ENCODE measurements at regions not wholly inside any gene's neighbourhood (a gene's known extent, or its start where the extent isn't known, plus 50 kb on each side); places are given as distances from the start of the nearest gene placed in this dataset.

DNA sequence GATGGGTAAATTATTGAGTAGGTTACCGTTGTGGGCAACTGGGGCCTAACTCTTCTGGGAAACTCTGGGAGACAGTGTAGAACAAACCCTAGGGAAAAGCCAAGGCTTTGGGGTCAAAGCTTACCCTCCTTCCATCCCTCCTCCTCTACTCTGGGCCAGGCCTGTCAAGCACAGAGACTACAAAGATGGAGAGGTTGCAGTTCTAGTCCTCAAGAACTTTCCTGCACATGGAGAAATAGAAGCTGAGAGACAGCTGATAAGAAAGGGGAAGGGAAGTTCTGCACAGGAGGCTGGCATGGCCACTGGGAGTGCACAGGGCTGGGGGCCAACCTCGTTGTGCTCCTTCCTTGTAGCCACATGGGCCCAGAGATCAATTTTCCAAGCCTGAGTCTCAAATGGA, 67.2 kb upstream of the ALX4 start:
- Histone ChIP-seq H3K4ac (ENCODE audit: low read depth, low read length) (no peak overlapping the region), H4K5ac (ENCODE audit: insufficient read length, low read depth, low read length) (no peak overlapping the region), H3K18ac (ENCODE audit: insufficient read length, low read depth, low read length) (no peak overlapping the region), H2AK5ac (ENCODE audit: insufficient read length, low read length) (no peak overlapping the region), H3T11ph (ENCODE audit: low read length) (no peak overlapping the region), H4K8ac (replicated peaks; ENCODE audit: insufficient read length, low read depth, low read length) (no peak overlapping the region), H3K9ac (ENCODE audit: extremely low read depth, insufficient read length, low read length) (no peak overlapping the region), H4K91ac (ENCODE audit: insufficient read length, low read depth, low read length) (no peak overlapping the region), H3K27me3 (ENCODE audit: insufficient read depth, low read length) (no peaks in the 10 kb centered on the region; the same call in 1 of the 2 replicates), H3K79me1 (ENCODE audit: insufficient read depth, low read depth, low read length, poor library complexity, severe bottlenecking) (no peaks in the 10 kb centered on the region), H3K27ac (ENCODE audit: insufficient read length, low read depth, low read length) (no peak overlapping the region), H3K23me2 (ENCODE audit: insufficient read length, low read depth, low read length, poor library complexity, severe bottlenecking) (no peaks in the 10 kb centered on the region), H2BK5ac (ENCODE audit: insufficient read length, low read length) (no peak overlapping the region), H3K23ac (ENCODE audit: insufficient read length, low read depth, low read length) (no peak overlapping the region), H2AFZ (ENCODE audit: low read length) (no peak overlapping the region), H2BK15ac (ENCODE audit: low read depth, low read length) (no peak overlapping the region), H3K14ac (ENCODE audit: insufficient read depth, low read length) (no peak overlapping the region), H3K56ac (ENCODE audit: insufficient read length, low read depth, low read length) (no peak overlapping the region), H4K20me1 (ENCODE audit: control insufficient read depth, insufficient read depth, insufficient read length) (no peaks in the 10 kb centered on the region), H3K4me1 (ENCODE audit: insufficient read depth, low read length) (no peaks in the 10 kb centered on the region), H2BK120ac (ENCODE audit: low read depth, low read length, poor library complexity, severe bottlenecking) (no peak overlapping the region), H3K4me2 (ENCODE audit: insufficient read depth, insufficient read length, low read length) (no peak overlapping the region), H3K9me3 (ENCODE audit: control insufficient read depth, low read depth, low read length) (no peaks in the 10 kb centered on the region), H3K79me2 (ENCODE audit: insufficient read depth, low read length) (no peaks in the 10 kb centered on the region), H2BK20ac (ENCODE audit: low read depth, low read length, poor library complexity, severe bottlenecking) (no peak overlapping the region), H2BK12ac (ENCODE audit: insufficient read length, low read depth, low read length) (no peak overlapping the region)
- Mint-ChIP-seq H3K27me3 (ENCODE audit: low read depth) (peaks cover 39% of the 10 kb centered on the region), H3K9me3 (no peaks in the 10 kb centered on the region), H3K36me3 (ENCODE audit: insufficient read depth in 1 of 3, low read depth in 3 of 3) (no peaks in the 10 kb centered on the region), H3K4me3 (no peak overlapping the region), H3K27ac (no peak overlapping the region), H3K4me1 (peaks cover 6 to 10% of the 10 kb centered on the region in 2 experiments)
- no peak for DNase-seq
- WGBS (ENCODE audit: extremely low coverage, insufficient read length, low lambda C conversion rate) = no CpG with 5 or more reads among the region's 2 CpGs
- TF ChIP-seq, protein P1, sequence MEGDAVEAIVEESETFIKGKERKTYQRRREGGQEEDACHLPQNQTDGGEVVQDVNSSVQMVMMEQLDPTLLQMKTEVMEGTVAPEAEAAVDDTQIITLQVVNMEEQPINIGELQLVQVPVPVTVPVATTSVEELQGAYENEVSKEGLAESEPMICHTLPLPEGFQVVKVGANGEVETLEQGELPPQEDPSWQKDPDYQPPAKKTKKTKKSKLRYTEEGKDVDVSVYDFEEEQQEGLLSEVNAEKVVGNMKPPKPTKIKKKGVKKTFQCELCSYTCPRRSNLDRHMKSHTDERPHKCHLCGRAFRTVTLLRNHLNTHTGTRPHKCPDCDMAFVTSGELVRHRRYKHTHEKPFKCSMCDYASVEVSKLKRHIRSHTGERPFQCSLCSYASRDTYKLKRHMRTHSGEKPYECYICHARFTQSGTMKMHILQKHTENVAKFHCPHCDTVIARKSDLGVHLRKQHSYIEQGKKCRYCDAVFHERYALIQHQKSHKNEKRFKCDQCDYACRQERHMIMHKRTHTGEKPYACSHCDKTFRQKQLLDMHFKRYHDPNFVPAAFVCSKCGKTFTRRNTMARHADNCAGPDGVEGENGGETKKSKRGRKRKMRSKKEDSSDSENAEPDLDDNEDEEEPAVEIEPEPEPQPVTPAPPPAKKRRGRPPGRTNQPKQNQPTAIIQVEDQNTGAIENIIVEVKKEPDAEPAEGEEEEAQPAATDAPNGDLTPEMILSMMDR (conservative IDR thresholded peaks at IDR 0.05) = no peak
